ENCODE measurements at regions not wholly inside any gene's neighbourhood (a gene's known extent, or its start where the extent isn't known, plus 50 kb on each side); places are given as distances from the start of the nearest gene placed in this dataset.
"Not testable (repeated sequence)": the region's sequence is repeated elsewhere in the genome, so short reads cannot be mapped to it uniquely, and the experiment has no call there.

GRCh38 chr7:65259864-65260525, 113.7 kb upstream of the ZNF92 start:
- not testable (repeated sequence) for H3K27ac ChIP-seq (ENCODE audit: low read depth, low read length); H3K9me3 ChIP-seq (ENCODE audit: control insufficient read depth in 1 of 2, low read length in 2 of 2); H3K9ac ChIP-seq (ENCODE audit: low read depth in 1 of 2, low read length in 2 of 2); H3K4me3 ChIP-seq (ENCODE audit: low read depth in 1 of 2, low read length in 2 of 2); H3K36me3 ChIP-seq (ENCODE audit: control insufficient read depth in 1 of 2, insufficient read depth in 2 of 2, low read length in 2 of 2); H3K27me3 ChIP-seq (ENCODE audit: control insufficient read depth in 1 of 2, insufficient read depth in 2 of 2, low read length in 2 of 2); H3K4me1 ChIP-seq (ENCODE audit: control insufficient read depth in 1 of 2, insufficient read depth in 2 of 2, low read length in 2 of 2)

GRCh38 chr7:65254061-65254460, 119.6 kb upstream of the ZNF92 start:
- Histone ChIP-seq H3K9ac (ENCODE audit: low read depth in 1 of 2, low read length in 2 of 2) (no peak overlapping the region), H3K4me1 (ENCODE audit: control insufficient read depth in 1 of 2, insufficient read depth in 2 of 2, low read length in 2 of 2) (peaks cover 0 to 5% of the 10 kb centered on the region in 2 donors), H3K36me3 (ENCODE audit: control insufficient read depth in 1 of 2, insufficient read depth in 2 of 2, low read length in 2 of 2) (no peaks in the 10 kb centered on the region), H3K4me3 (ENCODE audit: low read depth in 1 of 2, low read length in 2 of 2) (no peak overlapping the region), H3K27me3 (ENCODE audit: control insufficient read depth in 1 of 2, insufficient read depth in 2 of 2, low read length in 2 of 2) (no peaks in the 10 kb centered on the region), H3K27ac (ENCODE audit: low read depth, low read length) (no peak overlapping the region), H3K9me3 (ENCODE audit: control insufficient read depth in 1 of 2, low read length in 2 of 2) (no peaks in the 10 kb centered on the region)

GRCh38 chr7:65251851-65252620, 121.6 kb upstream of the ZNF92 start:
- Histone ChIP-seq H3K27me3 (ENCODE audit: control insufficient read depth in 1 of 2, insufficient read depth in 2 of 2, low read length in 2 of 2) (no peaks in the 10 kb centered on the region), H3K4me3 (ENCODE audit: low read depth in 1 of 2, low read length in 2 of 2) (peak overlapping the region; percentile 72 to 75), H3K4me1 (ENCODE audit: control insufficient read depth in 1 of 2, insufficient read depth in 2 of 2, low read length in 2 of 2) (peaks cover 0 to 5% of the 10 kb centered on the region in 2 donors), H3K9me3 (ENCODE audit: control insufficient read depth in 1 of 2, low read length in 2 of 2) (no peaks in the 10 kb centered on the region), H3K36me3 (ENCODE audit: control insufficient read depth in 1 of 2, insufficient read depth in 2 of 2, low read length in 2 of 2) (no peaks in the 10 kb centered on the region), H3K9ac (ENCODE audit: low read depth in 1 of 2, low read length in 2 of 2) (peak overlapping the region in 1 of 2 donors; percentile 19), H3K27ac (ENCODE audit: low read depth, low read length) (no peak overlapping the region)

GRCh38 chr7:65250697-65251395, 122.8 kb upstream of the ZNF92 start:
- no peak overlapping the region for H3K9ac ChIP-seq (ENCODE audit: low read depth in 1 of 2, low read length in 2 of 2)

GRCh38 chr7:65250216-65250615, 123.4 kb upstream of the ZNF92 start:
- H3K9me3 ChIP-seq (ENCODE audit: control insufficient read depth in 1 of 2, low read length in 2 of 2) = no peaks in the 10 kb centered on the region
- H3K4me1 ChIP-seq (ENCODE audit: control insufficient read depth in 1 of 2, insufficient read depth in 2 of 2, low read length in 2 of 2) = peaks cover 0 to 5% of the 10 kb centered on the region in 2 donors
- H3K36me3 ChIP-seq (ENCODE audit: control insufficient read depth in 1 of 2, insufficient read depth in 2 of 2, low read length in 2 of 2) = no peaks in the 10 kb centered on the region
- no peak overlapping the region for H3K9ac ChIP-seq (ENCODE audit: low read depth in 1 of 2, low read length in 2 of 2)
- no peaks in the 10 kb centered on the region for H3K27me3 ChIP-seq (ENCODE audit: control insufficient read depth in 1 of 2, insufficient read depth in 2 of 2, low read length in 2 of 2)
- no peak overlapping the region for H3K4me3 ChIP-seq (ENCODE audit: low read depth in 1 of 2, low read length in 2 of 2)
- no peak overlapping the region for H3K27ac ChIP-seq (ENCODE audit: low read depth, low read length)

More at GRCh38 chr7:65250697-65251395, 122.8 kb upstream of the ZNF92 start:
- H3K27ac ChIP-seq (ENCODE audit: low read depth, low read length) = no peak overlapping the region
- H3K4me3 ChIP-seq (ENCODE audit: low read depth in 1 of 2, low read length in 2 of 2) = no peak overlapping the region
- H3K4me1 ChIP-seq (ENCODE audit: control insufficient read depth in 1 of 2, insufficient read depth in 2 of 2, low read length in 2 of 2) = peaks cover 0 to 5% of the 10 kb centered on the region in 2 donors
- H3K36me3 ChIP-seq (ENCODE audit: control insufficient read depth in 1 of 2, insufficient read depth in 2 of 2, low read length in 2 of 2) = no peaks in the 10 kb centered on the region
- H3K27me3 ChIP-seq (ENCODE audit: control insufficient read depth in 1 of 2, insufficient read depth in 2 of 2, low read length in 2 of 2) = no peaks in the 10 kb centered on the region
- no peaks in the 10 kb centered on the region for H3K9me3 ChIP-seq (ENCODE audit: control insufficient read depth in 1 of 2, low read length in 2 of 2)

GRCh38 chr7:65247491-65247890, 126.2 kb upstream of the ZNF92 start:
- Histone ChIP-seq H3K9ac (ENCODE audit: low read depth in 1 of 2, low read length in 2 of 2) (no peak overlapping the region), H3K36me3 (ENCODE audit: control insufficient read depth in 1 of 2, insufficient read depth in 2 of 2, low read length in 2 of 2) (no peaks in the 10 kb centered on the region), H3K9me3 (ENCODE audit: control insufficient read depth in 1 of 2, low read length in 2 of 2) (no peaks in the 10 kb centered on the region), H3K4me1 (ENCODE audit: control insufficient read depth in 1 of 2, insufficient read depth in 2 of 2, low read length in 2 of 2) (peaks cover 0 to 5% of the 10 kb centered on the region in 2 donors), H3K4me3 (ENCODE audit: low read depth in 1 of 2, low read length in 2 of 2) (no peak overlapping the region), H3K27ac (ENCODE audit: low read depth, low read length) (no peak overlapping the region), H3K27me3 (ENCODE audit: control insufficient read depth in 1 of 2, insufficient read depth in 2 of 2, low read length in 2 of 2) (no peaks in the 10 kb centered on the region)

- Histone ChIP-seq H3K9ac (ENCODE audit: low read depth in 1 of 2, low read length in 2 of 2) (no peak overlapping the region), H3K4me3 (ENCODE audit: low read depth in 1 of 2, low read length in 2 of 2) (peak overlapping the region; percentile 40 to 45), H3K9me3 (ENCODE audit: control insufficient read depth in 1 of 2, low read length in 2 of 2) (no peaks in the 10 kb centered on the region), H3K27ac (ENCODE audit: low read depth, low read length) (no peak overlapping the region), H3K27me3 (ENCODE audit: control insufficient read depth in 1 of 2, insufficient read depth in 2 of 2, low read length in 2 of 2) (peaks cover 6 to 8% of the 10 kb centered on the region in 2 donors), H3K36me3 (ENCODE audit: control insufficient read depth in 1 of 2, insufficient read depth in 2 of 2, low read length in 2 of 2) (no peaks in the 10 kb centered on the region), H3K4me1 (ENCODE audit: control insufficient read depth in 1 of 2, insufficient read depth in 2 of 2, low read length in 2 of 2) (no peaks in the 10 kb centered on the region)
These were observed 133.8 kb upstream of the ZNF92 start for GRCh38 chr7:65239707-65240352.

- Histone ChIP-seq H3K36me3 (ENCODE audit: control insufficient read depth in 1 of 2, insufficient read depth in 2 of 2, low read length in 2 of 2) (no peaks in the 10 kb centered on the region), H3K9me3 (ENCODE audit: control insufficient read depth in 1 of 2, low read length in 2 of 2) (no peaks in the 10 kb centered on the region), H3K27ac (ENCODE audit: low read depth, low read length) (no peak overlapping the region), H3K9ac (ENCODE audit: low read depth in 1 of 2, low read length in 2 of 2) (no peak overlapping the region), H3K27me3 (ENCODE audit: control insufficient read depth in 1 of 2, insufficient read depth in 2 of 2, low read length in 2 of 2) (peaks cover 6 to 8% of the 10 kb centered on the region in 2 donors), H3K4me3 (ENCODE audit: low read depth in 1 of 2, low read length in 2 of 2) (peak overlapping the region in 1 of 2 donors; percentile 40), H3K4me1 (ENCODE audit: control insufficient read depth in 1 of 2, insufficient read depth in 2 of 2, low read length in 2 of 2) (no peaks in the 10 kb centered on the region)
These were observed 134.3 kb upstream of the ZNF92 start for GRCh38 chr7:65239324-65239706.

- no peaks in the 10 kb centered on the region for H3K36me3 ChIP-seq (ENCODE audit: control insufficient read depth in 1 of 2, insufficient read depth in 2 of 2, low read length in 2 of 2)
- H3K9ac ChIP-seq (ENCODE audit: low read depth in 1 of 2, low read length in 2 of 2) = no peak overlapping the region
- H3K4me1 ChIP-seq (ENCODE audit: control insufficient read depth in 1 of 2, insufficient read depth in 2 of 2, low read length in 2 of 2) = no peaks in the 10 kb centered on the region
- no peak overlapping the region for H3K4me3 ChIP-seq (ENCODE audit: low read depth in 1 of 2, low read length in 2 of 2)
- H3K27me3 ChIP-seq (ENCODE audit: control insufficient read depth in 1 of 2, insufficient read depth in 2 of 2, low read length in 2 of 2) = peaks cover 6 to 8% of the 10 kb centered on the region in 2 donors
- no peak overlapping the region for H3K27ac ChIP-seq (ENCODE audit: low read depth, low read length)
- H3K9me3 ChIP-seq (ENCODE audit: control insufficient read depth in 1 of 2, low read length in 2 of 2) = no peaks in the 10 kb centered on the region
These were observed 134.9 kb upstream of the ZNF92 start for GRCh38 chr7:65238785-65239184.

GRCh38 chr7:65235586-65235985, 138.1 kb upstream of the ZNF92 start:
- H3K9ac ChIP-seq (ENCODE audit: low read depth in 1 of 2, low read length in 2 of 2) = no peak overlapping the region
- no peaks in the 10 kb centered on the region for H3K4me1 ChIP-seq (ENCODE audit: control insufficient read depth in 1 of 2, insufficient read depth in 2 of 2, low read length in 2 of 2)
- peaks cover 6 to 7% of the 10 kb centered on the region in 2 donors for H3K27me3 ChIP-seq (ENCODE audit: control insufficient read depth in 1 of 2, insufficient read depth in 2 of 2, low read length in 2 of 2)
- H3K27ac ChIP-seq (ENCODE audit: low read depth, low read length) = no peak overlapping the region
- H3K4me3 ChIP-seq (ENCODE audit: low read depth in 1 of 2, low read length in 2 of 2) = no peak overlapping the region
- no peaks in the 10 kb centered on the region for H3K36me3 ChIP-seq (ENCODE audit: control insufficient read depth in 1 of 2, insufficient read depth in 2 of 2, low read length in 2 of 2)
- no peaks in the 10 kb centered on the region for H3K9me3 ChIP-seq (ENCODE audit: control insufficient read depth in 1 of 2, low read length in 2 of 2)
